NOMO-1 (cell line): ENCODE measurements at regions not wholly inside any gene's neighbourhood (a gene's known extent, or its start where the extent isn't known, plus 50 kb on each side); places are given as distances from the start of the nearest gene placed in this dataset.
"Not testable (repeated sequence)": the region's sequence is repeated elsewhere in the genome, so short reads cannot be mapped to it uniquely, and the experiment has no call there.

Experiments
- DNase-seq, 2 experiments: peaks; one replicate each; lab custom pipeline; 2025; ENCODE audit not compliant: unreplicated experiment in 2 of 2; lab: John Stamatoyannopoulos, UW

- no peak for DNase-seq
Observed at GRCh38 chr6:133099573-133099972, 141.6 kb upstream of the EYA4 start.

- DNase-seq: no peak
Observed at GRCh38 chr6:133100865-133101264, 140.3 kb upstream of the EYA4 start.

- DNase-seq: no peak
Observed at GRCh38 chr6:133101790-133102189, 139.4 kb upstream of the EYA4 start.

GRCh38 chr6:133106934-133107333 lies 134.2 kb upstream of the EYA4 start:
- no peak for DNase-seq

- DNase-seq: no peak
Observed at GRCh38 chr6:133108419-133108818, 132.7 kb upstream of the EYA4 start.

GRCh38 chr6:133114973-133115372 lies 126.2 kb upstream of the EYA4 start:
- no peak for DNase-seq

- DNase-seq: no peak
Observed at GRCh38 chr6:133115946-133116345, 125.2 kb upstream of the EYA4 start.

GRCh38 chr6:133128191-133128590 lies 113.0 kb upstream of the EYA4 start:
- DNase-seq: no peak

GRCh38 chr6:133129556-133129955 lies 111.6 kb upstream of the EYA4 start:
- DNase-seq: no peak

- DNase-seq: no peak
Observed at GRCh38 chr6:133130863-133131262, 110.3 kb upstream of the EYA4 start.

GRCh38 chr6:133131621-133132465 lies 109.3 kb upstream of the EYA4 start:
- no peak for DNase-seq

- DNase-seq: no peak
Observed at GRCh38 chr6:133132466-133132971, 108.6 kb upstream of the EYA4 start.

GRCh38 chr6:133136177-133136880 lies 104.8 kb upstream of the EYA4 start:
- no peak for DNase-seq

GRCh38 chr6:133147470-133148184 lies 93.5 kb upstream of the EYA4 start:
- not testable (repeated sequence) for DNase-seq

GRCh38 chr6:133156689-133157088 lies 84.5 kb upstream of the EYA4 start:
- DNase-seq: no peak

GRCh38 chr6:133157995-133158394 lies 83.2 kb upstream of the EYA4 start:
- no peak for DNase-seq

- no peak for DNase-seq
Observed at GRCh38 chr6:133159255-133159795, 81.8 kb upstream of the EYA4 start.

GRCh38 chr6:133160536-133160935 lies 80.6 kb upstream of the EYA4 start:
- no peak for DNase-seq

GRCh38 chr6:133165235-133165634 lies 75.9 kb upstream of the EYA4 start:
- DNase-seq: no peak

- DNase-seq: no peak
Observed at GRCh38 chr6:133166766-133167165, 74.4 kb upstream of the EYA4 start.

- no peak for DNase-seq
Observed at GRCh38 chr6:133169901-133170300, 71.3 kb upstream of the EYA4 start.
